ENCODE measurements at regions not wholly inside any gene's neighbourhood (a gene's known extent, or its start where the extent isn't known, plus 50 kb on each side); places are given as distances from the start of the nearest gene placed in this dataset.

- TF ChIP-seq, protein P1, sequence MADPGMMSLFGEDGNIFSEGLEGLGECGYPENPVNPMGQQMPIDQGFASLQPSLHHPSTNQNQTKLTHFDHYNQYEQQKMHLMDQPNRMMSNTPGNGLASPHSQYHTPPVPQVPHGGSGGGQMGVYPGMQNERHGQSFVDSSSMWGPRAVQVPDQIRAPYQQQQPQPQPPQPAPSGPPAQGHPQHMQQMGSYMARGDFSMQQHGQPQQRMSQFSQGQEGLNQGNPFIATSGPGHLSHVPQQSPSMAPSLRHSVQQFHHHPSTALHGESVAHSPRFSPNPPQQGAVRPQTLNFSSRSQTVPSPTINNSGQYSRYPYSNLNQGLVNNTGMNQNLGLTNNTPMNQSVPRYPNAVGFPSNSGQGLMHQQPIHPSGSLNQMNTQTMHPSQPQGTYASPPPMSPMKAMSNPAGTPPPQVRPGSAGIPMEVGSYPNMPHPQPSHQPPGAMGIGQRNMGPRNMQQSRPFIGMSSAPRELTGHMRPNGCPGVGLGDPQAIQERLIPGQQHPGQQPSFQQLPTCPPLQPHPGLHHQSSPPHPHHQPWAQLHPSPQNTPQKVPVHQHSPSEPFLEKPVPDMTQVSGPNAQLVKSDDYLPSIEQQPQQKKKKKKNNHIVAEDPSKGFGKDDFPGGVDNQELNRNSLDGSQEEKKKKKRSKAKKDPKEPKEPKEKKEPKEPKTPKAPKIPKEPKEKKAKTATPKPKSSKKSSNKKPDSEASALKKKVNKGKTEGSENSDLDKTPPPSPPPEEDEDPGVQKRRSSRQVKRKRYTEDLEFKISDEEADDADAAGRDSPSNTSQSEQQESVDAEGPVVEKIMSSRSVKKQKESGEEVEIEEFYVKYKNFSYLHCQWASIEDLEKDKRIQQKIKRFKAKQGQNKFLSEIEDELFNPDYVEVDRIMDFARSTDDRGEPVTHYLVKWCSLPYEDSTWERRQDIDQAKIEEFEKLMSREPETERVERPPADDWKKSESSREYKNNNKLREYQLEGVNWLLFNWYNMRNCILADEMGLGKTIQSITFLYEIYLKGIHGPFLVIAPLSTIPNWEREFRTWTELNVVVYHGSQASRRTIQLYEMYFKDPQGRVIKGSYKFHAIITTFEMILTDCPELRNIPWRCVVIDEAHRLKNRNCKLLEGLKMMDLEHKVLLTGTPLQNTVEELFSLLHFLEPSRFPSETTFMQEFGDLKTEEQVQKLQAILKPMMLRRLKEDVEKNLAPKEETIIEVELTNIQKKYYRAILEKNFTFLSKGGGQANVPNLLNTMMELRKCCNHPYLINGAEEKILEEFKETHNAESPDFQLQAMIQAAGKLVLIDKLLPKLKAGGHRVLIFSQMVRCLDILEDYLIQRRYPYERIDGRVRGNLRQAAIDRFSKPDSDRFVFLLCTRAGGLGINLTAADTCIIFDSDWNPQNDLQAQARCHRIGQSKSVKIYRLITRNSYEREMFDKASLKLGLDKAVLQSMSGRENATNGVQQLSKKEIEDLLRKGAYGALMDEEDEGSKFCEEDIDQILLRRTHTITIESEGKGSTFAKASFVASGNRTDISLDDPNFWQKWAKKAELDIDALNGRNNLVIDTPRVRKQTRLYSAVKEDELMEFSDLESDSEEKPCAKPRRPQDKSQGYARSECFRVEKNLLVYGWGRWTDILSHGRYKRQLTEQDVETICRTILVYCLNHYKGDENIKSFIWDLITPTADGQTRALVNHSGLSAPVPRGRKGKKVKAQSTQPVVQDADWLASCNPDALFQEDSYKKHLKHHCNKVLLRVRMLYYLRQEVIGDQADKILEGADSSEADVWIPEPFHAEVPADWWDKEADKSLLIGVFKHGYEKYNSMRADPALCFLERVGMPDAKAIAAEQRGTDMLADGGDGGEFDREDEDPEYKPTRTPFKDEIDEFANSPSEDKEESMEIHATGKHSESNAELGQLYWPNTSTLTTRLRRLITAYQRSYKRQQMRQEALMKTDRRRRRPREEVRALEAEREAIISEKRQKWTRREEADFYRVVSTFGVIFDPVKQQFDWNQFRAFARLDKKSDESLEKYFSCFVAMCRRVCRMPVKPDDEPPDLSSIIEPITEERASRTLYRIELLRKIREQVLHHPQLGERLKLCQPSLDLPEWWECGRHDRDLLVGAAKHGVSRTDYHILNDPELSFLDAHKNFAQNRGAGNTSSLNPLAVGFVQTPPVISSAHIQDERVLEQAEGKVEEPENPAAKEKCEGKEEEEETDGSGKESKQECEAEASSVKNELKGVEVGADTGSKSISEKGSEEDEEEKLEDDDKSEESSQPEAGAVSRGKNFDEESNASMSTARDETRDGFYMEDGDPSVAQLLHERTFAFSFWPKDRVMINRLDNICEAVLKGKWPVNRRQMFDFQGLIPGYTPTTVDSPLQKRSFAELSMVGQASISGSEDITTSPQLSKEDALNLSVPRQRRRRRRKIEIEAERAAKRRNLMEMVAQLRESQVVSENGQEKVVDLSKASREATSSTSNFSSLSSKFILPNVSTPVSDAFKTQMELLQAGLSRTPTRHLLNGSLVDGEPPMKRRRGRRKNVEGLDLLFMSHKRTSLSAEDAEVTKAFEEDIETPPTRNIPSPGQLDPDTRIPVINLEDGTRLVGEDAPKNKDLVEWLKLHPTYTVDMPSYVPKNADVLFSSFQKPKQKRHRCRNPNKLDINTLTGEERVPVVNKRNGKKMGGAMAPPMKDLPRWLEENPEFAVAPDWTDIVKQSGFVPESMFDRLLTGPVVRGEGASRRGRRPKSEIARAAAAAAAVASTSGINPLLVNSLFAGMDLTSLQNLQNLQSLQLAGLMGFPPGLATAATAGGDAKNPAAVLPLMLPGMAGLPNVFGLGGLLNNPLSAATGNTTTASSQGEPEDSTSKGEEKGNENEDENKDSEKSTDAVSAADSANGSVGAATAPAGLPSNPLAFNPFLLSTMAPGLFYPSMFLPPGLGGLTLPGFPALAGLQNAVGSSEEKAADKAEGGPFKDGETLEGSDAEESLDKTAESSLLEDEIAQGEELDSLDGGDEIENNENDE (IDR thresholded peaks at IDR 0.05; ENCODE audit: insufficient replicate concordance, low read length), result no peak
- TF ChIP-seq TEAD4 (IDR thresholded peaks at IDR 0.05; ENCODE audit: low read depth, low read length) (no peak), KDM1A (IDR thresholded peaks at IDR 0.05; ENCODE audit: borderline replicate concordance, low read length) (no peak), CTBP2 (IDR thresholded peaks at IDR 0.05; ENCODE audit: borderline replicate concordance, insufficient read depth, insufficient read length, low read length) (no peak), BACH1 (IDR thresholded peaks at IDR 0.05; ENCODE audit: low read length) (no peak), ASH2L (IDR thresholded peaks at IDR 0.05; ENCODE audit: low read length) (no peak)
Measured at GRCh38 chr7:104271948-104272347, 56.5 kb upstream of the LHFPL3 start (continued).
